Stimulated activated CD8-positive, alpha-beta memory T cell treated with anti-CD3 and anti-CD28 coated beads, Interleukin-12 subunit alpha, Interleukin-12 subunit beta, amount 100 ng/mL, for 1 hour (primary cell): ENCODE measurements at regions not wholly inside any gene's neighbourhood (a gene's known extent, or its start where the extent isn't known, plus 50 kb on each side); places are given as distances from the start of the nearest gene placed in this dataset.

Experiments used
- DNase-seq: peaks from one replicate; pipeline ENCODE4 v3.0.0-alpha.2; 2020; ENCODE audit warnings: low read depth

GRCh38 chr14:97874394-97874793, 1077.2 kb downstream of the VRK1 start:
- no peak for DNase-seq

DNA sequence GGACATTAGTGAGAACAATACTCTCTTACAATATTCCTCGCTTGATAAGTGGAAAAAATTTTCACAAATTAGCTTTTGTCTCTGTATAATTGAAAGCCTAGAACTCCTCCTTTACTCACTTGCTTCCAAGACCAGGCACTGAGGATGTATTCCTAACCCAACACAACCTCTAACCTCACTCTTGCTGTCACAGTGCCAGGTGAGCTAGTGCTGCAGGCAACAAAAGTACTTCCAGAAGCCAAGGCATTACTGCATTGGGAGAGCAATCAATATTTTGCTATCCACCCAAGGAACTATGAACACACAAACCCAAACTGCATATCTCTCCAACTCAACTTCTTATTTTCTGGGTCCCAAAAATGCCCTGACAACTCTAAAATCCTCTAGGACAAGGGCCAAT, 1081.0 kb downstream of the VRK1 start:
- no peak for DNase-seq

DNA sequence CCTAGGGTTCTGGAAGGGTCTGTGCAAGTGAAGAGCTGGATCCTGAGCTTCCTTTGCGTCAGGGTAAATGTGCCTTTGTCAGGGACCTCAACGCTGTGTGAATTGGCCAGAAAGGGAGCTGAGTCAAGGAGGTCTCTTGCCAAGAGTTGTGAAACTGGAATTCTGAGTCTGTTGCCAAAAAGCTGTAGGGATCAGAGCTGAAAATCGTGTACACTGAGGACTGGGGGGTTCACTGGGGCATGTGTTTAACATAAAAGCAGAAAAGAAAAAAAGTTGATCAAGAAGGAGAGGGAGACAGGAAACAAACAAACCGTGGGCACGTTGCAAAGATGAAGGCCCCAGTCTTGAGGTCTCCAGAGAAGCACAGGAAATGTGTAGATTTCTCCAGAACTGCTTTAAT, 1081.5 kb downstream of the VRK1 start:
- DNase-seq: no peak

- DNase-seq: no peak
Observed at GRCh38 chr14:97887690-97888089, 1090.5 kb downstream of the VRK1 start.

GRCh38 chr14:97888331-97888730, 1091.1 kb downstream of the VRK1 start:
- DNase-seq: no peak

GRCh38 chr14:97891515-97891914, 1094.3 kb downstream of the VRK1 start:
- DNase-seq: no peak

DNA sequence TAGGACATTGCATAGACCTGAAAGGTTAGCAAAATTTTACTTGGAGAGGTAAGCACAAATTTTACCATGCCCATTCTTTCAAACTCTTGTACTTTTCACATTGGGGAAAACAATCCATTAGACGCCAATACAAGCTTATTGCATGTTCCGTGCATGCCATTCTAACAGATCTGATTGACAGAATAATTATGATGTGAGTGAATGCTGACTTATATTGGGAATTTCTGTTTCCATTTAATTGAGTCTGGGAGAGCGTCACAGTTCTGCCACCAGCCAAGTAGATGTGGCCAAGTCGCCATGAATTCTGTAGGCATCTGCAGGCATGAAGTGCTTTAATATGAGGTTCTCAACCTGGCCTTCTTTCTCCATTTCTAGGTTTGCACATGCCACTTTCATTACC, 1097.4 kb downstream of the VRK1 start:
- no peak for DNase-seq

- DNase-seq: no peak
Observed at GRCh38 chr14:97900196-97900854, 1103.1 kb downstream of the VRK1 start.

DNA sequence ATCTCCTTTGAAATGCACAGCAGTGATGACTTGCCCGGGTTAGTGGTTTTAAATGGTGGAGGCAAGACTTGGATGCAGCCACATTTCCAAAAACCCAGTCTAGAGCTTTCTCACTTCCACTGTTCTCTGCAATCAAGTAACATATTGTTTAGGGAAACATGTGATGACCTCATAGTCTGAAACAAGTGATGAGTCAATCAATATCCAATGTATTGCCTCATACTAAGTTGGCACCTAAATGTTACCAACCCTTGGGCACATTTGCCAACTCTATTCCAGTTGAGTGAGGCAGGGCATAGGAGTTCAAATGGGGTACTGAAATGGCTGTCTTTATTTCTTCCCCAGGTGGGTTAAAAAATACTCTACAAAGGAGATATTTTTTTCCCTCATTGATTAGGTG, 1105.4 kb downstream of the VRK1 start:
- no peak for DNase-seq

- no peak for DNase-seq
Observed at GRCh38 chr14:97903821-97904220, 1106.6 kb downstream of the VRK1 start.

- DNase-seq: no peak
Observed at GRCh38 chr14:97912217-97912616, 1115.0 kb downstream of the VRK1 start.

DNA sequence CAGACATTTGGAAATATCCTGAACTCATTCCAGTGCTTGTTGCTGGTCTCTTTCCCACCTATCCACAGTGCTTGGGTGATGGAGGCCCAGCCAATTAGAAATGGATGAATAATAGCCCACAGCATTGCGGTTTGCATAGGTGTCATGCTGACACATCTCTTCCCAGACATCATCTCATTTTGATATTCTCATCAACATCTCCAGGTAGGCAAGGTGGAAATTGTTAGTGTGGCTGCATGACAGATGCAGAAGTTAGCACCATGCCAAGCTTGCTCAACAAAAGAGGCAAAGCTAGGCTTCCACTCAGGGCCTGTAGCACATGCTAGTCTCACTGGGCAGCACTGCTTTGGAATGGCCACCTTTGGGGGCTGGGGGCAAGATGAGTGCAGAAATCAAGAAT, 1118.9 kb downstream of the VRK1 start:
- DNase-seq: no peak

DNA sequence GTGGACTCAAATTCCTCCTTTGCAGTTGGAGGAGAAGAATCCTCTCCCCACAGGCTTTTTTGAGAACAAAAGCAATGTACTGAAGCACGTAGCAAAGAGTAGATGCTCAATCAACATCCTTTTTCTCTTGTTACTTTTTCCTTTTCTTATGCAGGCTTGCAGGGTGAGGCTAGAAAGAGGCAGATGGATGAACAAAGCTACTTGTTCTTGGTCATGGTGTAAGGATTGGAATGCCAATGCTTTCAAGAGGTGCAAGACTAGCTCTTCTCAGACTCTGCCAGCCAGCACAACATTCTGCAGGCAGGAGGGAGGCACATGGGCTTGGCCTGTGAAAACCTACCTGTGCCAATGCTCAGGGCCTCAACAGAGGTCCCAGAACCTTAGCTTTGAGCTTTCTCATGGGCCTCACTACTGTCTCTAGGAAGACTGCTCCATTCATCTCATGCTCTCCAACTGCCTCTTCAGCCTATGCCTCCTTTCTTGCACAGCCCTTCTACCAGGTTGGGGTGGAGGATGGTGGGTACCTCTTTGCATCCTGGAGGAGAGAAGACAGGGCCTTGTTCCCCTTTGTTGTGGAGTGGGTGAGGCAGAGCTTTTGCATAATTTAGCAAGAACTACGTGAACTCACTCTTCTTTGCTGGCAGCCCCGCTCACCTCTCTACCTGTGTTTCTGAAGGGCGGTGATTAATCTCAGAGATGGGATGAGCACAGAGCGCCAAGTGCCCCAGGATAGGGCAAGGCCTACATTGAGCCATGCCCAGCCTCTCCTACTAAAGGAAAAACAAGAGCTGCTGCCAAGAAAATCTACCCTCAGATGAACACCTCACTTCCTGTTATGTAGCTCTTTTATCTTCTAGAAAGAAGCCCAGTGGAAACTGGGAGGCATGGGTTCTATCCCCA, 1119.7 kb downstream of the VRK1 start:
- no peak for DNase-seq

- DNase-seq: no peak
Observed at GRCh38 chr14:97920201-97920600, 1123.0 kb downstream of the VRK1 start.

DNA sequence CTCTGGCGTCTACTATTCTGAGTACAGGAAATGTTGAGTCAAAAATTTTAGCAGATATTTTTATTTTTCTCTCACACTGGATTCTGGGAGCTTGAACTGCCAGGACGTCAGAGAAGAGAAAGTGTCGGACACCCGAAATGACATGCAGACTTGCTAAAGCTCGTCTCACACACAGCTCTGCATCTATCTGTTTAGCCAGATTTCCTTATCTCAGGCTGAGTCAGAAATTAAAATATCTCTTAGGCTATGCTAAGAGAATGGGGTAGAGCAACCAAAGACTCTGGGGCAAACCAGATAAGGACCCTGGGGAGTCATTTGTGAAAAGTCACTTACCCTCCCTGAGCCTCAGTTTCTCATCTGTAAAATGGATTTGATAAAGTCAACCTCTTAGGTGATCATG, 1124.1 kb downstream of the VRK1 start:
- no peak for DNase-seq

DNA sequence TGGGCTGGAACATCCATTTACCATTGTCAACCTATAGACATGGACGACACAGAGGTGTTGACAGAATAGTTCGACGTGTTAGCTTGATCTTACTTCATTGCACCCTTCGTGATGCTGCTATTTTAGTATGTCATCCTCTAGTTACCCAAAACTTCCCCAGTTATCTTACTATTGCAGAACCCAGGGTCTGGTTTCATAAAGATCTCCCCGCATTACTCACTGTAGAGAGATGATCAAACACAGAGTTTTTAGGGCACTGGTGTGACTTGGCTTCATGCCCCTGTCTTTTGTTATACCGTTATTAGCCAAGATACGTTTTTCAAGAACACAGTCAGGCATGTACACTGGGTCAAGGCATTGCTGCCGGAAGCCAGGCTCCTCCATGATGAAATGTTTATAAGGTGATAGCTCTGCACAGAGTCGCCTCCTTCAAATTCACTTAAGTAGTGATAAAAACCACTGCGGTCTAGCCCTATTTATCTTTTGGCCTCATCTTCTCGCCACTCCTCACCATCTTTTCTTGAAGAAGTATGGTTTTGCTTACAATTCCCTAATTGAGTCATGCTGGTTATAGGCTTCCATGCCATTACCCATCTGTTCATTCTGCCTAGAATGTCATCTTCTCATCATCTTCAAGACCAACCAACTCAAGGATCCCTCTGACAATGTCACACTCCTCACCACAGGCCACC, 1127.9 kb downstream of the VRK1 start:
- no peak for DNase-seq

GRCh38 chr14:97930166-97930565, 1133.0 kb downstream of the VRK1 start:
- no peak for DNase-seq

DNA sequence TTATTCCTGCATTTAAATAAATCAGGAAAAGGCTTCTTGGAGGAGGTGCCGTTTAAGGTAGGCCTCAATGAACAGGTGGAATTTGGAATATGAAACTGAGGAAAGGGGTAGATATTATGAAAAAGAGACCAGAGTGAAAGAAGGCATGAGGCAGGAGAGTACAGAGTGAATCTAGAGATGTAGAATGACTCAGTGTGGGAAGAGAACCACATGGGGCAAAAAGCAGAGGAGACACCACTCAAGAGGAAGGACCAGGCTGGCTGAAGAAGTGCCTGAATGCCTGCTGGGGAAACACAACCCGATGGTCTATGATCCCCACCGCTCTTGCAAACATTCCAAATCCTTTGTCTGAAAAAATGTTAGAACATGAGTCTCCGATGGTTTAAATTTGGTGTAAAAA, 1134.1 kb downstream of the VRK1 start:
- no peak for DNase-seq

DNA sequence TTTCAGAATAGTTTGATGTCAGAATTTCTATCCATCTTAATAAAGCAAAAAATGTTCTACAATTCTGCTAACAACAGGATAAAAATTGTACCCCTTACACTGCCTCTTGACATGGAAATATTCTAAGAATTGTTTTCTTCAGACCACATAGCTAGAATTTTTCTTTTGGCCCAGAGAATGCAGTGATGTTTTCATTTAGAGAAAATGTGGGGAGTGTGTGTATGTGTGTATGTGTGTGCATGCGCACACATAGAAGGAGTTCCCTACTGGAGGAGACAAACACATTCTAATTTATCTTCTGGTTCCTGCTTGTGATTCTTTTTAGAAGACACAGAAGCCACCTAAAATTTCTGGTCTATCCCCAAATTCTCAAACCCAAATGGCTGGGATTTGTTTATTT, 1145.7 kb downstream of the VRK1 start:
- no peak for DNase-seq

DNA sequence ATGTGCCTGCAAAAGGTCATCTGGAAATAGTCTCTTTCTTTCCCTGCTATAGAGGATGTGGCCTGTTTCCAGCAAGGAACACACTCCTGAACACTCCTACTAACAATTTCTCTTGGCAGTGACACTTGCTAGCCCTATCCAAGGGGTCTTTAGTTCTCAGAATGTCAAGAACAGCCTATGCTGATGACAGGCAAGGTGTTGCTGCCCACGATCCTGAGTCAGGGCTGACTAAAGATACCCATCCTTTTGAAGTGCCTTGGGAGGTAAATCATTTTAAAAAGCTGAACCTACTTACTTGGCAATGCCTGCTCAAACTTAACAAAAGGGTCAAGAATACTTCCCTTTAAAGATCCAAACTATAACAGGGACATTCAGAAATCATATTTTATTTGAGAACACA, 1146.4 kb downstream of the VRK1 start:
- DNase-seq: no peak

- DNase-seq: no peak
Observed at GRCh38 chr14:97944380-97944779, 1147.2 kb downstream of the VRK1 start.

DNA sequence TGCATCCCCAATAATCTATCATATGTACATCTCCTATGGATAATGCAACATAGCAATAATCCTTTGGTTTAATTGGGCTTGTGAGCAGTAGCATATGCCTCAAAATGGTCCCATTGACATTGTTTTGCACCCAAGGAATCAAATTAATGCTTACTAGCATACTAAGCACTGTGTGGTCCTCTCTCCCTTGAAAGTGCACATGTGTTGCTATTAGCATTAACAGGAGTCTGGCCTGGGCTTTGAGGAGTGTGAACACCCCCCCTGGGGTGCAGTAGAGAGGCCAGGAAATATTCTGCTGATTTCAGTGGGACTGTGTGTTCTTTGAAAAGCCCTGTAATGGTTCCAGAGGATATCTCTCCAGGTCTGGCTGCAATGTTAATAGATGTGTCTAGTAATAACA, 1148.4 kb downstream of the VRK1 start:
- no peak for DNase-seq

DNA sequence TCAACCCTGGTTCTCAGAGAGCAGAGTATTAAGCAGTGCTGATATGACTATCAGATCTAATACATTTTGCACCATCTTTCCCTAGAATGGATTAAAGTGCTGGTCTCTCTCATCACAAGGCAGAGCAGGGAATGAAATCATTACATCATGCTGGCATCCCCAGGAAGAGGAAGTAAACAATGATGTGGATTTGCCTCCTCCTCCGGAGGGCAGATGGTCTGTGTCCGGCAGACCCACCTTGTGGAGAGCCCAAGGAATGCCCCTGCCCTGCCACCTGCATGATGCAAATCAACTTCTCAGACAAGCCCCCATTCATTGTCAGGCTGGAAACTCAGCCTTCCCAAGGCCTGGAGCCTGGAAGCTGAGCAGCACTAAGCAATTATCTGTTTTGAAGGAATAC, 1149.1 kb downstream of the VRK1 start:
- no peak for DNase-seq
